Neural progenitor cell (in vitro differentiated cells): ENCODE measurements at regions not wholly inside any gene's neighbourhood (a gene's known extent, or its start where the extent isn't known, plus 50 kb on each side); places are given as distances from the start of the nearest gene placed in this dataset.

Source experiments
- DNase-seq: peaks from one replicate; pipeline ENCODE4 v3.0.0-alpha.2; 2016; ENCODE audit warnings: low spot score
- H2AFZ ChIP-seq: fragments of 200-600 bp; sonication (generic); replicated peaks from 2 replicates; pipeline ENCODE4 v1.6.1; 2016; ENCODE audit warnings: antibody characterized with exemption
- H3F3A ChIP-seq: fragments of 200-600 bp; sonication (generic); 2 replicates; pipeline ENCODE4 v1.6.1; 2016; ENCODE audit warnings: antibody characterized with exemption, low read depth
- H3K27ac ChIP-seq: fragments of 200-600 bp; sonication (generic); 2 replicates; pipeline ENCODE4 v1.5.1; 2016; ENCODE audit warnings: mild to moderate bottlenecking
- H3K27me3 ChIP-seq: fragments of 200-600 bp; sonication (generic); 2 replicates; pipeline ENCODE4 v1.6.1; 2016; ENCODE audit warnings: mild to moderate bottlenecking, moderate library complexity
- H3K36me3 ChIP-seq: fragments of 200-600 bp; sonication (generic); 2 replicates; pipeline ENCODE4 v1.5.1; 2016
- H3K4me1 ChIP-seq: fragments of 200-600 bp; sonication (generic); 2 replicates; pipeline ENCODE4 v1.6.1; 2016; ENCODE audit warnings: mixed run types
- H3K4me2 ChIP-seq: fragments of 200-600 bp; sonication (generic); 2 replicates; pipeline ENCODE4 v1.6.1; 2016
- H3K4me3 ChIP-seq: fragments of 200-600 bp; sonication (generic); 2 replicates; pipeline ENCODE4 v1.5.1; 2016
- H3K79me2 ChIP-seq: fragments of 200-600 bp; sonication (generic); 2 replicates; pipeline ENCODE4 v1.6.1; 2016; ENCODE audit warnings: low read depth
- H3K9ac ChIP-seq: fragments of 200-600 bp; sonication (generic); 2 replicates; pipeline ENCODE4 v1.6.1; 2016
- H3K9me3 ChIP-seq: fragments of 200-600 bp; sonication (generic); 2 replicates; pipeline ENCODE4 v1.5.1; 2016; ENCODE audit warnings: low read depth
- H4K20me1 ChIP-seq: fragments of 200-600 bp; sonication (generic); 2 replicates; pipeline ENCODE4 v1.6.1; 2016; ENCODE audit warnings: low read depth
- H3K27ac Mint-ChIP-seq: 3 replicates; pipeline ENCODE4 v1.8.0; 2021; ENCODE audit warnings: mixed read lengths
- H3K27me3 Mint-ChIP-seq: 2 replicates; pipeline ENCODE4 v1.8.0; 2022; ENCODE audit warnings: low read depth, mild to moderate bottlenecking, inconsistent platforms, moderate library complexity, mixed read lengths; ENCODE audit not compliant: insufficient read depth
- H3K36me3 Mint-ChIP-seq: 3 replicates; pipeline ENCODE4 v1.8.0; 2021; ENCODE audit warnings: mixed read lengths
- H3K4me1 Mint-ChIP-seq: 3 replicates; pipeline ENCODE4 v1.8.0; 2021; ENCODE audit warnings: mixed read lengths
- H3K4me3 Mint-ChIP-seq: 3 replicates; pipeline ENCODE4 v1.8.0; 2021; ENCODE audit warnings: mild to moderate bottlenecking, moderate library complexity, mixed read lengths
- H3K9me3 Mint-ChIP-seq: 3 replicates; pipeline ENCODE4 v1.8.0; 2020; ENCODE audit warnings: mixed read lengths
- CTCF ChIP-seq: fragments of 200-600 bp; sonication (generic); IDR thresholded peaks from 2 replicates; pipeline ENCODE4 v1.5.1; 2017; ENCODE audit warnings: antibody characterized with exemption, mild to moderate bottlenecking
- EZH2 ChIP-seq: fragments of 200-600 bp; sonication (generic); IDR thresholded peaks from 2 replicates; pipeline ENCODE4 v1.6.1; 2017; ENCODE audit warnings: antibody characterized with exemption, mild to moderate bottlenecking, moderate library complexity
- EZH2phosphoT487 ChIP-seq: fragments of 200-600 bp; sonication (generic); IDR thresholded peaks from 2 replicates; pipeline ENCODE4 v1.6.1; 2017; ENCODE audit warnings: antibody characterized with exemption

GRCh38 chrX:75673468-75673867 lies 111.6 kb downstream of the MAGEE2 start:
- Histone ChIP-seq H3F3A (no peaks in the 10 kb centered on the region), H4K20me1 (no peaks in the 10 kb centered on the region), H3K4me1 (no peaks in the 10 kb centered on the region), H2AFZ (no peak overlapping the region), H3K27me3 (no peaks in the 10 kb centered on the region), H3K36me3 (no peaks in the 10 kb centered on the region), H3K27ac (no peak overlapping the region), H3K4me3 (no peak overlapping the region), H3K9ac (no peak overlapping the region), H3K79me2 (no peaks in the 10 kb centered on the region), H3K9me3 (peaks cover 3% of the 10 kb centered on the region), H3K4me2 (no peak overlapping the region)
- Mint-ChIP-seq H3K27ac (no peak overlapping the region), H3K36me3 (no peaks in the 10 kb centered on the region), H3K4me3 (no peak overlapping the region), H3K27me3 (no peaks in the 10 kb centered on the region), H3K9me3 (peaks cover 6% of the 10 kb centered on the region), H3K4me1 (no peaks in the 10 kb centered on the region)
- no peak for DNase-seq
- TF ChIP-seq CTCF (no peak), EZH2 (no peak), EZH2phosphoT487 (no peak)

- Histone ChIP-seq H3K36me3 (no peaks in the 10 kb centered on the region), H3K9me3 (no peaks in the 10 kb centered on the region), H4K20me1 (no peaks in the 10 kb centered on the region), H3K79me2 (no peaks in the 10 kb centered on the region), H3K27me3 (no peaks in the 10 kb centered on the region), H3K27ac (no peak overlapping the region), H3K4me3 (no peak overlapping the region), H2AFZ (no peak overlapping the region), H3F3A (no peaks in the 10 kb centered on the region), H3K9ac (no peak overlapping the region), H3K4me1 (no peaks in the 10 kb centered on the region), H3K4me2 (no peak overlapping the region)
- no peaks in the 10 kb centered on the region for H3K36me3 Mint-ChIP-seq
- no peak for DNase-seq
- H3K4me1 Mint-ChIP-seq = no peaks in the 10 kb centered on the region
- peaks cover 7% of the 10 kb centered on the region for H3K9me3 Mint-ChIP-seq
- H3K27ac Mint-ChIP-seq = no peak overlapping the region
- TF ChIP-seq EZH2phosphoT487 (no peak), EZH2 (no peak), CTCF (no peak)
- no peak overlapping the region for H3K4me3 Mint-ChIP-seq
- no peaks in the 10 kb centered on the region for H3K27me3 Mint-ChIP-seq
Measured at GRCh38 chrX:75655627-75656026, 129.4 kb downstream of the MAGEE2 start.

GRCh38 chrX:75649829-75650228 lies 127.0 kb upstream of the ZDHHC15 start:
- peaks cover 5% of the 10 kb centered on the region for H3K9me3 ChIP-seq
- no peak for TF ChIP-seq CTCF
- TF ChIP-seq EZH2 = no peak
- no peak for TF ChIP-seq EZH2phosphoT487
- no peaks in the 10 kb centered on the region for H3K4me1 ChIP-seq
- H3K4me3 ChIP-seq = no peak overlapping the region
- H3K4me3 Mint-ChIP-seq = no peak overlapping the region
- no peak overlapping the region for H3K4me2 ChIP-seq
- no peak overlapping the region for H3K9ac ChIP-seq
- no peak overlapping the region for H3K27ac ChIP-seq
- H3K27me3 ChIP-seq = no peaks in the 10 kb centered on the region
- H2AFZ ChIP-seq = no peak overlapping the region
- no peaks in the 10 kb centered on the region for H3K36me3 ChIP-seq
- no peak for DNase-seq
- no peaks in the 10 kb centered on the region for H4K20me1 ChIP-seq
- no peaks in the 10 kb centered on the region for H3F3A ChIP-seq
- no peaks in the 10 kb centered on the region for H3K27me3 Mint-ChIP-seq
- H3K79me2 ChIP-seq = no peaks in the 10 kb centered on the region
- no peaks in the 10 kb centered on the region for H3K36me3 Mint-ChIP-seq
- peaks cover 18% of the 10 kb centered on the region for H3K9me3 Mint-ChIP-seq
- no peak overlapping the region for H3K27ac Mint-ChIP-seq
- no peaks in the 10 kb centered on the region for H3K4me1 Mint-ChIP-seq
